Left ventricle myocardium superior (tissue), 1 donor: ENCODE measurements at regions not wholly inside any gene's neighbourhood (a gene's known extent, or its start where the extent isn't known, plus 50 kb on each side); places are given as distances from the start of the nearest gene placed in this dataset.
A peak's percentile ranks its signal among the peaks of the same experiment; 100 is the strongest.

Source experiments
- ATAC-seq: fragments of 200-7000 bp; cut with Tn5 transposase; one replicate; pipeline ENCODE4 v1.9.1; 2020; ENCODE audit warnings: mild to moderate bottlenecking, moderate library complexity
- DNase-seq: peaks from one replicate; pipeline ENCODE4 v3.0.0-alpha.2; 2020
- intact Hi-C: fragments of 100-400 bp; cut with micrococcal nuclease; formaldehyde crosslinking; loops from one replicate; pipeline ENCODE4 v1.11.0; 2022
- donor health status: DM: no; HTN: yes; CAD: no; lungs with severe emphysema.

DNA sequence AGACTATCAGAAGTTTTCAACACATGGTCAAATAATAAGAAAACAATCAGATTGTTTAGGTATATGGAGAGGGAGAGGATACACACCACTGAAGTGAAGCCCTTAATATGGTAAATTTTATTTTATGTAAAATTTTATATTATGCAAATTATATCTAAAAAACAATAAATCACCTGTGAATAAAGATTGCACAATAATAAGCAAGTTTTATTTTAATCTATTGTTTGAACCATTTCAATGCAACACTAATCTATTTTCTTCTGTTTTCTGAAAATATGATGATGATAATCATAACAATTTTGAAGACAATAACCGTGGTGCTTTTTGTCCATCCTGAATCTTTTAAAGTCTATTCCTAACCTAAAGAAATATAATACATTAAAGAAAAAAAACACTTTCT, 1473.5 kb upstream of the TENM4 start:
- no peak for ATAC-seq
- DNase-seq = no peak
- intact Hi-C loops = no loop called here

DNA sequence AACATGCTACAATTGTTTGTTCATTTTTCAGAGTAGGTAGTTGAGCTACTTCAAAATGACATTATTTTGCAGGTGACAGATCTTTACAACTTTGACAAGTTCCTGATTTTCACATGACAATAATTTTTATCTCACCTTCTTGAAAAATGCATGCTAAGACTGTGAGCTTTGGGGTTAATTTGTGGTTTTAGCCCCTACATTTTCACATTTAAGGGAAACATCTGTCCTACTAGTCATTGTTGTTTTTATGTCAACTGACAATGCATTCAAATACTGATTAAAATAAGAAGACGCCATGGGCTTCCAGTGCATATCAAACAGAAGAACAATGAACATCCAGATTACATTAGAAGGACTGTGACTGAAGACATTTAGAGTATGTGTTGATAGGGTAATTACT, 1470.8 kb upstream of the TENM4 start:
- no peak for ATAC-seq
- DNase-seq = no peak
- intact Hi-C loops = no loop called here

DNA sequence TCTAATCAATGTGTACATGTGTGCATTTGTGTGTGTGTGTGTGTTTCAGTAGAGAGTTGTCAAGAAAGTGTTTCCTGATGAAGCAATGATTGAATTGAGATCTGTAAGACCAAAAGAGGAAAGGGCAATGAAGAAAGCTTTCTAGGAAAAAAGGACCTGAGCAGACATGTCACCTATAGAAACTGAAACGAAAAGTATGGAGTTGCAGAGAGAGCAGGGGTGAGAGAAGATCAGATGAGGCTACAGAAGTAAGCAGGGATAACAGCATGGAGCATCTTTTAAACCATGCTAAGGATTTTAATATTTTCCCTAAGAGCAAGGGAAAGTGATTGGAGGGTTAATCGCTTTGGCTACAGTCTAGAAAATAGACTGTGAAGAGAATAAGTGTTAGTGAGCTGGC, 1459.4 kb upstream of the TENM4 start:
- intact Hi-C loops = no loop called here
- no peak for ATAC-seq
- no peak for DNase-seq

DNA sequence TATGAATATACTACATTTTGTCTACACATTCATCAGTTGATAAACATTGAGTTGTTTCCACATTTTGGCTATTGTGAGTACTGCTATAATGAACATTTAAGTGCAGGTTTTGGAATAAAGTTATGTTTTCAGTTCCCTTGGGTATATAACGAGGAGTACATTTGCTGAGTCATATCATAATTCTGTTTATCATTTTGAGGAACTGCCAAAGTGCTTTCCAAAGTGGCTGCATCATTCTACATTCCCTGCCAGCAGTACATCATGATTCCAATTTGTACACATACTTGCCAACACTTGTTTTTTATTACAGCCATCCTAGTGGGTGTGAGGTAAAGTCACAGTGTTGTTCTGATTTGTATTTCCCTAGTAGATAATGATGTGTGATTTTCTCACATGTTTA, 1458.6 kb upstream of the TENM4 start:
- no peak for DNase-seq
- ATAC-seq = peak; percentile 61
- intact Hi-C loops = no loop called here

DNA sequence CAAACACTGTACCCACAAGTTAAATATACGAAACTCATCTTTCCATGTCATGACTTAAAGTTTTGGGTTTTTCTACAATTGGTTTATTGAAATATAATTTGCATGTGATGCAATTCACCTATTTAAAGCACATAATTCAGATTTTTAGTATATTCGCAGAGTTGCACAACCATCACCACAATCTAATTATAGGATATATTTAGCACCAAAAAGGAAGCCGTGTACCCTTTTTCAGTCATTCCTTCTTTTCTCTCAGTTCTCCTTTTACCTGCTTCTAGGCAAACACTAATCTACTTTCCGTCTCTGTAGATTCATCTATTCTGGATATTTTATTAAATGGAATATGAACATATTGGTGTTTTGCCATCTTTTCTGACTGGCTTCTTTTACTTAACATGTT, 1458.1 kb upstream of the TENM4 start:
- intact Hi-C loops = no loop called here
- ATAC-seq = no peak
- no peak for DNase-seq

DNA sequence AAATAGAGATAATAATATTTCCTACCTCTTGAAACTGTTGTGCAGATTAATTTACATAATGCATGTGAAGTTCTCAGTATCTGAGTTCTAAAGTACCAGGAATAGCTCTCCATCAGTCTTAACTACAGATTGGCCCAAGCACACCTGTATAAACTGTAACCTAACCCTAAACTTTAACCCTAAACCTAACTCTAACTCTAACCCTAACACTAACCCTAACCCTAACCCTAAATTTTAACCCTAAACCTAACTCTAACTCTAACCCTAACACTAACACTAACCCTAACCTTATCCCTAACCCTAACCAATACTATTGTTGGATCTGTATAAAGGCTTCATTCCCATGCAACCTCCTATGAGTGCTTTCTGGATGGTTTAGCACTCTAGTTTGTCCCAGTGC, 1445.9 kb upstream of the TENM4 start:
- no peak for ATAC-seq
- intact Hi-C loops = no loop called here

DNA sequence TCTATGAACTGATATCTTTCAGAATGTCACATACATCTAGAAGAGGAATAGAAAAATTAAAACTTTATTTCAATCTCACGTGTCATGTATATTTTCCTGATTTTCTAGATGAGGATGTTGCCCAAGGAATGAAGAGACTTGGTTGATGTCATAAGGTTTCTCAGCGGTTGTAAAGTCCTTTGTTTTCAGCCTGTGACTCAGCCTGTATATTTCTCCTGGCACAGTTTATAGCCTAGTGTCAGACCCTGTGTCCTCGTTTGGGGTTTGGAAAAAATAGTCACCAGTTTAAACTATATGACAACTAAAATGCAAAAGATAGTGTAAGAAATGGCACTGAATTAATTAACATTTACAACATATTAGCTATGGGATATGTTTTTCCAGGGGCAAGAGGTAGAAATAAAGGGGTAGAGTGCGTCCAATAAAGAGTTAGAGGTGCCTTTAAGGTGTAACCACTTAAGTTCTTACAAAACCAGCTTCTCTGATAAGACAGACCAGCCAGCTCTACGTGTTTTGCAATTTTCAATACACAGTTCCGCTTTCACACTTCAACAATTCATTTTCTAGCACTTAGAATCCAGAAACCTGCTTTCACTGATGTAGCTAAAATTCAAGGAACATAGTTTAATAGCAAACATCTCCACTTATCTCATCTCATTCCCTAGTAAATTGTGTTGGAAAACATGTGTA, 1432.6 kb upstream of the TENM4 start:
- intact Hi-C loops = no loop called here
- no peak for DNase-seq
- no peak for ATAC-seq

More for the DNA sequence above, 1445.9 kb upstream of the TENM4 start:
- DNase-seq = no peak

DNA sequence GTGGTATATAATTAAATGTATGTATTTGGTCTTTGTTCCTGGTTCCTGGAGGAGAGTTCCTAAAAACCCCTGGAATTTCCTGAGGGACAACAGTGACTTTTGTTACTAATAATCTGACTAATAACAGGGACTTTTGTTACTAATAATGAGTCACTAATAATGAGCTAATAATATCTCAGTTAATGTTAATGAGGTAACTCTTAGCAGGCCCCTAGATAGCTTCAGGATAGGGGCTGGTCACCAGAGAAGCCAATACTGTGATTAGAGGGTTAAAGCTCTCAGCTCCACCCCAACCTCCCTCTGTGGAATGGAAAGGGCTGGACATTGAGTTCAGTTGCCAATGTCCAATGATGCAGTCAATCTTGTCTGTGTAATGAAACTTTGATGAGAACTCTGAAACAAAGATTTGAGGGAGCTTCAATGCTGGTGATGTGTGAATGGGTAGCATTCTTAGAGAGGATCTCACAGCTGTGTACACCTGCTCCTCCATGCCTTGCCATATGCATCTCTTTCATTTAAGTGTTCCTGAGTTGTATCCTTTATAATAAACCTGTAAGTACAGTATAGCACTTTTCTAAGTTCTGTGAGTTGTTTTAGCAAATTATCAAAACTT, 1431.4 kb upstream of the TENM4 start:
- no peak for DNase-seq
- no peak for ATAC-seq
- intact Hi-C loops = no loop called here

DNA sequence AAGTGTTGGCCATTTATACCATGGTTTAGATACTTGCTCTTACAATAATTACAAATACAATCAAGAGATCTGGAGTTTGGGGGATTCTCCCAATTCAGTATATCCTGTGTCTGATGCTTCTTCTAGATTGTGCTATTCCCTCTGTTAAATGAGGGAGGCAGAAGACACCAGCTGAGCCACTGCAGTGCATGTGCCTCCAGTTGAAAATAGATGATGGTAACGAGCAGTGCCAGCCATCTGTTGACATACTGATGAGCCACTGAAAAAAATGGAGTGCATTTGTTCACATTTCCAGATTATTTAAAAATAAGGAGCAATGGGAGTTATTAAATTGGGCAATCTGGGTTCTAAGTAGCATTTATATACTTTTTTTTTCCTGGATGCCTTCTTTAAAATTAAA, 1428.0 kb upstream of the TENM4 start:
- DNase-seq (no peak), ATAC-seq (no peak)
- intact Hi-C loops = no loop called here

DNA sequence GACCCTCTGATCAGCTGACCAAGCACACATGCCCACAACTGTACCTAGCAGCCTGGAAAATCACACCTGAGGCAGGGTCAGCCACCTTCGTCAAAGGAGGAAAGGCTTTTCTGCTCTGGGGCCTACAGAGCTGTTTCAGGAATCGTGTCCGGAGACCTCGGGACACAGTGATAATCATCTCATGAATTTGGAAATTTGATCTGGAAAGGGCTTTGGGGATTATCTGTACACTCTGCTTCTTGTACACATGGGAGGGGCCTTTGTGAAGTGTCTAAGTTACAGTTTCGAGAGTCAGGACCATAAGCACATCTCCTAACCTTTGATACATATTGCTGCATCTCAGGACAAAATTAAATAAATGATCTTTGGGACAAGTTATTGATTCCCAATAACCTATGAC, 1421.2 kb upstream of the TENM4 start:
- ATAC-seq = no peak
- no peak for DNase-seq
- intact Hi-C loops = no loop called here

DNA sequence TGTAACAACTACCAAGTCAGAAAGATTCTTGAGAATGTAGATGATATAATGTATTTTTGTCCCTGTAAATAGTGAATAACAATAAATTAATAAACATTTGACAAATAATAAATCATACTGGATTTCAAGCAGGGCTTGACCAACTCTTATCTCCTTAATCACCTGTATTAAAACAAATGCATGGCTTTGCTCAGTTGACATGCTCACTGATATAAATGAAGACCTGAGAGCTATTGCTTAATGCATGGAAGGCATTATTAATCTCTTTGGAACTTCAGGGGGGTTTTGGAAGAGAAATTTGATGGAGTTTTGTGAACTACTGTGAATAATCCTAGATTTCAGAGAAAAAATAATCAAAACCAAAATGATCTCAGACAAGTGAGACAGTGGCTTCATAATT, 1420.4 kb upstream of the TENM4 start:
- no peak for DNase-seq
- no peak for ATAC-seq
- intact Hi-C loops = no loop called here

DNA sequence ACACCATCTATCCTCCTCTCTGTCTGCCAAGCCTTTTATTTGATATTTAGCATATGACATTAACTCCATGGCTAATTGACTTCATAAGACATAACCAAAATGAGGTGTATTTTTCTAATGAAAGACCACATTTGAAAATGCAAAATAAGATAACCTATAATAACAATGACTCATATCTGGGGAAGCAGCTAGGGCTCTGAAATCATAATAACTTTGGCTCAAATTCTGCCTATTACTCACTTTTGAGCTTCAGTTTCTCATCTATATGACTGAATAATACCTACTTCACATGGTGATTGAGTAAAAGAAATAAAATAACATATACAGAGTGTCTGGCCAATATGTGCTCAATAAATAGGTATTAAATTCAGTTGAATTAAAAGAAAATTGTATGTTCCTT, 1419.8 kb upstream of the TENM4 start:
- ATAC-seq = no peak

DNA sequence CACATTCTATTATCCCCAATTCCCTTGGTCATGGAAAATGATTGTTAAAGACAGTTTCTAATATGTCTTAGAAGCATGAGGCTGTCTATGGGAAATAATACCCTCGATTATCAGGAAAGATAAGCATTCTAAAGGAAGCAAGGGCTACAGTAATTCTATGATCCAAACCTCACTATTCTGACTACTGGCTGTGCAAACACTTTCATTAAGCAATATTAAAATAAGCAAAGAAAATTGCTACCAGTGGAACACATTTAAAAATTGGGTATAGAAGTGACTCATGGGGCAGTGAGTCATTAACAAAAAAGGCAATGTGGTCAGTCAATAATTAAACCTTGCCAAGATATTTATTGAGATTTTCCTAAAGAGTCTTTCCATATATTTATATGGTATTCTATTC, 1415.2 kb upstream of the TENM4 start:
- ATAC-seq (no peak), DNase-seq (no peak)
- intact Hi-C loops = no loop called here

More for the DNA sequence above, 1419.8 kb upstream of the TENM4 start:
- DNase-seq = no peak
- intact Hi-C loops = no loop called here

DNA sequence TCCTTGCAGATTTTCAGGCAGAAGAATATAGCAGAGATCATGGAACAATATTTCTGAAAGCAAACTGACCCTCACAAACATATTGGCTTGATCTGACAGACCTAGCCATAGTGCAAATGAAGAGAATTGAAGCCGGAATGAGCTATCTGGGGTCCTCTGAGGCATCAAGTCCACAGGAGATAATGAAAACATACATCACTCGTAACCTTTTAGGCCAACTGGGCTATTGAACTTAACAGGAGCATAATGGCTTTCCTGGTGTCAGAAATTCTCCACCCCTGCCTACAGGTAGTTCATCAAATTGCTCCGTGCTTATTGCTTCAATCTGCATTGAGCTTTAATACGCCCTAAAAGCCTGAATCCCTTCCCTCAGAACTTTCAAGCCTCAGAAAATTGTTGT, 1414.6 kb upstream of the TENM4 start:
- intact Hi-C loops = no loop called here
- DNase-seq (no peak), ATAC-seq (no peak)

DNA sequence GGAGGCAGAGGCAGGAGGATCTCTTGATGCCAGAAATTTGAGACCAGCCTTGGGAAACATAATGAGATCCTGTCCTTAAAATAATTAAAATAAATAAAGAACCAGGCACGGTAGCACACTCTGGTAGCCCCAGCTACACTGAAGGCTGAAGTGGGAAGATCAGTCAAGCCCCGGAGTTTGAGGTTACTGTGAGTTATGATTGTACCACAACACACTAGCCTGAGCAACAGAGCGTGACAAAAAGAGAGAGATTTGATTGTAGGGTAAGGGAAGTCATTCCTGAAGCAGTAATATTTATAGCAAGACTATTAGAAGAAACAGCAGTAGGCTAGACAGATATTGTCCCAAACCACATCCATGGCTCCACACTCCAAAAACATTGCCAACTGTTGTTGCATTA, 1408.4 kb upstream of the TENM4 start:
- DNase-seq = no peak
- intact Hi-C loops = no loop called here

DNA sequence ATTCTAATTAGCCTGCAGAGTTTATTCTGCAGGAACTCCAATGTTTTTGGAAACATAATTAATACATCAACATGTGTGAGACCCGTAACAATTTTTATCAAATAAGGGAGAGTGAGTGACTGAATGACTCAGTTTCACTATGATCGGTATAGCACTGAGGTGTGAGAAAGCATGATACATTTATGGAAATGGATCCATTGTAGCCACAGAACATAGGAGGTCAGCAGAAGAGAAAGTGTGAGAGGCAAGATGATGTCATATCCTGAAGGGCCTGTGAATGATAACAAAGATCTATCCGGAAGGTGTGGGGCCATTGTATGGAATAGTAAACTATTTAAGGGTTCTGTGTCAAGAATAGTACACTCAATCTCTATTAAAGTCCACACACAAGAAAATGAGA, 1406.1 kb upstream of the TENM4 start:
- DNase-seq = no peak
- no peak for ATAC-seq
- intact Hi-C loops = no loop called here

More for the DNA sequence above, 1408.4 kb upstream of the TENM4 start:
- no peak for ATAC-seq

DNA sequence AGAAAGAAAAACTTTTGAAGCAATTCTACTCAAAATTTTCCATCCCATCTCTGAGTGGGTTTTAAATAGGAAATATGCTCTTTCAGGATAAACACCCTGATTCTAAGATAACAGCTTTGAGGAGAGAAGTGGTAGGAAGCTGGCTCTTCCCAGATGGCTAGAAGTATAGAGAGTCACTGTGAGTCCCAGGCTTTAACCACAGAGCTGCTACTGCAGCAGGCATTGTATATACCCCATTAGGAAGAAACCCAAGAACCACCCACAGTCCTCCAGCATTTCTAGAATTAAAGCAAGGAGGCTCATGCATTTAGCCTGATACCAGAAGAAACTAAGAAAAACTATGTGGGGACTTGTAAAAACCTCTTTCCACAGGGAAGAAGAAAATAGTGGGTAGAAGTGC, 1405.6 kb upstream of the TENM4 start:
- ATAC-seq (no peak), DNase-seq (no peak)
- intact Hi-C loops = no loop called here

DNA sequence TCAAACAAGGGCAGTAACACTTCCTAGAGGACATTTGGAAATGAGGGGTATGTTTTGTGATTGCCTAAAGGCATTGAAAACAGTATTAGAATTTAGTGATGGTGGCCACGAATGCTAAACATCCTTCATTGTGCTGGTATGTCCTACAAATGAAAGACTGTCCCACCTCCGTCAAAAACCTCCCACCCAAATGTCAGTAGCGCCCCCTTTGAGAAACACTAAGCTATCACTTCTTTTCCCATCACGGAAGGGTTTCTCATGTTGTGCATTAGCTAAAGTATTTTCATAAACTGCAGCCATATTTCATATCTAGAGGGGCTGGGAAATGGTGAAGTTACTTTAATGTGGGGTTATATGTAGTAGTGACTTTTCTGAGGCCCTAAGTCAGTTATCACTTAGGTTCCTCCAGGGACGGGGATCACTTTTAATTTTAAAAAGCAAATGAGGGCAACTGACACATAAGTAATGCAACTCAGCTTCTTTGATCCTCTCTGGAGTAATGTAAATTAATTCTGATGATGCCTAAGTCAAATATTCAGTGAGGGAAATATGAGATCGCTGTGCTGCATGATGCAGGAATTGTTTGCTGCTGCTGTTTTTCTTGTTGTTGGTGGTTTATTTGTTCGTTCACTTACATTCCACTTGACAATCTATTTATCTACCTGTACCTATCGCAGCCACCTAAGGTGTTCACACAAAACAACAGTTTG, 1403.4 kb upstream of the TENM4 start:
- intact Hi-C loops = no loop called here
- DNase-seq (no peak), ATAC-seq (no peak)

DNA sequence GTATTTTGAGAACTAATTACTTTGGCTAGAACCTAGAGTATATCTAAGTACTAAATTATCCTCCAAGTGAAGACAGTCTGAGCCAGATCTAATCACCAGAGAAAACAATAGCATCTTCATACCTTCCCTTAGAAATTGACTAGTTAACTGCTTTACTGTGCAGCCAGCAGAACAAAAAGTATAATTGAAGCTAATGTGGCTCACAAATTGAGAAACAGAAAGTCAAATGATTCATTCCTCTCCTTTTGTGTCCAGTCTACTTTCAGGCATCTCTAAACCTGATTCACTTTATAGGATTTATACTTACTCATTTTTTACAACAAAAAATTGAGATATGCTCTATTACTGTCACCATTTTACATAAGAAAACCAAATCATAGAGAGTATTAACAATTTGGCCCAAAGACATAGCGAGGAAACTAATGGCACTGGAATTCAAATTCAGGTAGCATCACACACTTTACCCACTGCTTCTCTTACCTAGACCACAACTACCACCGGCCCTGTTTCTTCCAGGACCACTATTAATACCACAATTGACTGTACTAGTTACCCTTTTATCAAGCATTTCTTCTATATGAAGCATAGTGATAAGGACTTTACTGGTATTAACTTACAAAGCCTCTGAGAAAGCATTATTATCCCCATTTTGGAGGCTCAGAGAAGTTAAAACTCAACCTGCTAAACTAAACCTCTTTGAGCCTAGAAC, 1402.6 kb upstream of the TENM4 start:
- DNase-seq (no peak), ATAC-seq (no peak)
- intact Hi-C loops = no loop called here

DNA sequence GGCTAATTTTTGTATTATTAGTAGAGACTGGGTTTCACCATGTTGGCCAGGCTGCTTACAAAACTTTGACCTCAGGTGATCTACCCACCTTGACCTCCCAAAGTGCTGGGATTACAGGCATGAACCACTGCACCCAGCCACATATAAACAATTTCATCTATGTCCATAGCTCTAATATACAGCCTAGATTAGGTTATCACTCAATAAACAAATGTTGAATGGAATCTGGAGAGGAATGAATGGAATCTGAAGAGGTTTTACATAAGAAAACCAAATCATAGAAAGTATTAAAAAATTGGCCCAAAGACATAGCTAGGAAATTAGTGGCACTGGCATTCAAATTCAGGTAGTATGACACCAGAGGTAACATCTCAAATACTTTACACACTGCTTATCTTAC, 1401.4 kb upstream of the TENM4 start:
- intact Hi-C loops = no loop called here
- no peak for DNase-seq
- no peak for ATAC-seq
